ENCODE measurements at regions not wholly inside any gene's neighbourhood (a gene's known extent, or its start where the extent isn't known, plus 50 kb on each side); places are given as distances from the start of the nearest gene placed in this dataset.

- no peak for DNase-seq
- no peak overlapping the region for H3K27ac ChIP-seq
- no peak overlapping the region for H3K4me3 ChIP-seq
- H3K36me3 ChIP-seq: no peaks in the 10 kb centered on the region
- no peak for TF ChIP-seq CTCF (IDR thresholded peaks at IDR 0.05)
- no peaks in the 10 kb centered on the region for H3K9me3 ChIP-seq
- H3K27me3 ChIP-seq: no peaks in the 10 kb centered on the region
- WGBS, 2 donors: 67 to 75% methylated on average over 1 of the region's 1 CpG
- no peak for ATAC-seq (ENCODE audit: low FRiP score in 2 of 2)
- no peaks in the 10 kb centered on the region for H3K4me1 ChIP-seq
Observed at GRCh38 chr4:173912384-173912783, 371.1 kb downstream of the FBXO8 start.

GRCh38 chr4:173910891-173911290 is 372.6 kb downstream of the FBXO8 start:
- ATAC-seq (ENCODE audit: low FRiP score in 2 of 2) (peak in 1 of 2 donors; percentile 28), DNase-seq (peak in 1 of 2 donors; percentile 22)
- TF ChIP-seq POLR2A (IDR thresholded peaks at IDR 0.05) (no peak), CTCF (IDR thresholded peaks at IDR 0.05) (no peak), POLR2AphosphoS5 (IDR thresholded peaks at IDR 0.05) (no peak), EP300 (IDR thresholded peaks at IDR 0.05) (no peak)
- Histone ChIP-seq H3K36me3 (no peaks in the 10 kb centered on the region), H3K27me3 (no peaks in the 10 kb centered on the region), H3K4me3 (no peak overlapping the region), H3K27ac (no peak overlapping the region), H3K9me3 (no peaks in the 10 kb centered on the region), H3K4me1 (no peaks in the 10 kb centered on the region)
- 61 to 70% methylated on average over 4 of the region's 4 CpGs for WGBS, 2 donors

- Histone ChIP-seq H3K36me3 (no peaks in the 10 kb centered on the region), H3K4me1 (no peaks in the 10 kb centered on the region), H3K27ac (no peak overlapping the region), H3K27me3 (no peaks in the 10 kb centered on the region), H3K4me3 (no peak overlapping the region), H3K9me3 (no peaks in the 10 kb centered on the region)
- TF ChIP-seq POLR2AphosphoS5 (IDR thresholded peaks at IDR 0.05) (no peak), CTCF (IDR thresholded peaks at IDR 0.05) (no peak), POLR2A (IDR thresholded peaks at IDR 0.05) (no peak), EP300 (IDR thresholded peaks at IDR 0.05) (no peak)
- WGBS, 2 donors: 66 to 70% methylated on average over 3 of the region's 3 CpGs
- ATAC-seq (ENCODE audit: low FRiP score in 2 of 2): peak in 1 of 2 donors; percentile 65
- DNase-seq: no peak
Observed at GRCh38 chr4:173909294-173909693, 374.2 kb downstream of the FBXO8 start.

GRCh38 chr4:173899813-173900212 is 369.8 kb upstream of the HAND2 start:
- no peaks in the 10 kb centered on the region for H3K4me1 ChIP-seq
- TF ChIP-seq CTCF (IDR thresholded peaks at IDR 0.05) (no peak), EP300 (IDR thresholded peaks at IDR 0.05) (no peak), POLR2A (IDR thresholded peaks at IDR 0.05) (no peak), POLR2AphosphoS5 (IDR thresholded peaks at IDR 0.05) (no peak)
- no peaks in the 10 kb centered on the region for H3K9me3 ChIP-seq
- no peaks in the 10 kb centered on the region for H3K27me3 ChIP-seq
- DNase-seq (no peak), ATAC-seq (ENCODE audit: low FRiP score in 2 of 2) (no peak)
- WGBS, 2 donors: 88 to 93% methylated on average over 2 of the region's 2 CpGs
- H3K4me3 ChIP-seq: no peak overlapping the region
- H3K27ac ChIP-seq: no peak overlapping the region
- no peaks in the 10 kb centered on the region for H3K36me3 ChIP-seq

- H3K4me3 ChIP-seq: no peak overlapping the region
- WGBS, 2 donors: 78 to 81% methylated on average over 3 of the region's 3 CpGs
- H3K27ac ChIP-seq: no peak overlapping the region
- peaks cover 0 to 3% (median 0%) of the 10 kb centered on the region in 4 donors for H3K9me3 ChIP-seq
- no peaks in the 10 kb centered on the region for H3K36me3 ChIP-seq
- no peaks in the 10 kb centered on the region for H3K27me3 ChIP-seq
- no peak for DNase-seq
- TF ChIP-seq POLR2AphosphoS5 (IDR thresholded peaks at IDR 0.05) (no peak), EP300 (IDR thresholded peaks at IDR 0.05) (no peak), POLR2A (IDR thresholded peaks at IDR 0.05) (no peak), CTCF (IDR thresholded peaks at IDR 0.05) (no peak)
- no peak for ATAC-seq (ENCODE audit: low FRiP score in 2 of 2)
- no peaks in the 10 kb centered on the region for H3K4me1 ChIP-seq
Observed at GRCh38 chr4:173891072-173891471, 361.0 kb upstream of the HAND2 start.
